ENCODE measurements at regions not wholly inside any gene's neighbourhood (a gene's known extent, or its start where the extent isn't known, plus 50 kb on each side); places are given as distances from the start of the nearest gene placed in this dataset.

- no peaks in the 10 kb centered on the region for H3K36me3 ChIP-seq (ENCODE audit: control insufficient read depth in 2 of 2, insufficient read depth in 1 of 2, low read length in 2 of 2)
- no peak for TF ChIP-seq ZNF426 (tag by site-specific recombination; IDR thresholded peaks at IDR 0.05)
- TF ChIP-seq ZNF596 (tag by site-specific recombination; IDR thresholded peaks at IDR 0.05), result no peak
- no peak for TF ChIP-seq ZNF433 (tag by site-specific recombination; IDR thresholded peaks at IDR 0.05; ENCODE audit: low read depth)
- no peak for TF ChIP-seq ZNF777 (tag by site-specific recombination; IDR thresholded peaks at IDR 0.05; ENCODE audit: borderline replicate concordance)
- TF ChIP-seq ZNF791 (tag by site-specific recombination; IDR thresholded peaks at IDR 0.05), result no peak
- ChIA-PET POLR2A (no interaction called here), CTCF (no interaction called here)
- no peaks in the 10 kb centered on the region for H3K9me3 ChIP-seq (ENCODE audit: control insufficient read depth, insufficient read depth, low read depth, low read length)
- H3K4me3 ChIP-seq (ENCODE audit: low read depth, low read length), result no peak overlapping the region
- H3K27ac ChIP-seq (ENCODE audit: extremely low read depth, low read depth, low read length), result no peak overlapping the region
- 0 out of 2 replicates have a peak, but pooled peaks cover 4% of the 10 kb centered on the region for H3K4me1 ChIP-seq (ENCODE audit: control insufficient read depth, insufficient read depth, low read length)
Measured at GRCh38 chr2:176409671-176410070, 140.4 kb downstream of the MTX2 start.

GRCh38 chr2:176412136-176412535 is 142.9 kb downstream of the MTX2 start:
- Histone ChIP-seq H3K4me1 (ENCODE audit: control insufficient read depth, insufficient read depth, low read length) (0 out of 2 replicates have a peak, but pooled peaks cover 4% of the 10 kb centered on the region), H3K27ac (ENCODE audit: extremely low read depth, low read depth, low read length) (no peak overlapping the region), H3K9me3 (ENCODE audit: control insufficient read depth, insufficient read depth, low read depth, low read length) (no peaks in the 10 kb centered on the region), H3K36me3 (ENCODE audit: control insufficient read depth in 2 of 2, insufficient read depth in 1 of 2, low read length in 2 of 2) (no peaks in the 10 kb centered on the region), H3K4me3 (ENCODE audit: low read depth, low read length) (no peak overlapping the region)
- ChIA-PET CTCF (interaction anchor here (0.6 kb wide), 1 partner anchor 409 kb away, joined by 3 read pairs; no protein-coding TSS in a partner anchor), POLR2A (no interaction called here)
- TF ChIP-seq ZNF837 (tag by site-specific recombination; IDR thresholded peaks at IDR 0.05), result no peak
- no peak for TF ChIP-seq HOXA7 (CRISPR knock-in tag; IDR thresholded peaks at IDR 0.05; ENCODE audit: borderline replicate concordance)
- no peak for TF ChIP-seq KLF9 (tag by site-specific recombination; IDR thresholded peaks at IDR 0.05; ENCODE audit: low read depth)

- ChIA-PET CTCF (no interaction called here), POLR2A (no interaction called here)
- no peaks in the 10 kb centered on the region for H3K4me1 ChIP-seq (ENCODE audit: control insufficient read depth, insufficient read depth, low read length)
- TF ChIP-seq ZBTB17 (tag by site-specific recombination; IDR thresholded peaks at IDR 0.05) (no peak), EGR2 (tag by site-specific recombination; IDR thresholded peaks at IDR 0.05; ENCODE audit: low read depth) (no peak), ZNF132 (tag by site-specific recombination; IDR thresholded peaks at IDR 0.05; ENCODE audit: borderline replicate concordance) (no peak)
- H3K36me3 ChIP-seq (ENCODE audit: control insufficient read depth in 2 of 2, insufficient read depth in 1 of 2, low read length in 2 of 2), result no peaks in the 10 kb centered on the region
- no peak overlapping the region for H3K4me3 ChIP-seq (ENCODE audit: low read depth, low read length)
- no peak overlapping the region for H3K27ac ChIP-seq (ENCODE audit: extremely low read depth, low read depth, low read length)
- no peaks in the 10 kb centered on the region for H3K9me3 ChIP-seq (ENCODE audit: control insufficient read depth, insufficient read depth, low read depth, low read length)
Measured at GRCh38 chr2:176413786-176414185, 144.5 kb downstream of the MTX2 start.

GRCh38 chr2:176414641-176415040 is 145.4 kb downstream of the MTX2 start:
- Histone ChIP-seq H3K4me3 (ENCODE audit: low read depth, low read length) (no peak overlapping the region), H3K4me1 (ENCODE audit: control insufficient read depth, insufficient read depth, low read length) (no peaks in the 10 kb centered on the region), H3K27ac (ENCODE audit: extremely low read depth, low read depth, low read length) (no peak overlapping the region), H3K9me3 (ENCODE audit: control insufficient read depth, insufficient read depth, low read depth, low read length) (no peaks in the 10 kb centered on the region), H3K36me3 (ENCODE audit: control insufficient read depth in 2 of 2, insufficient read depth in 1 of 2, low read length in 2 of 2) (no peaks in the 10 kb centered on the region)
- TF ChIP-seq ZNF24 (tag by site-specific recombination; IDR thresholded peaks at IDR 0.05), result no peak
- TF ChIP-seq ZNF785 (tag by site-specific recombination; IDR thresholded peaks at IDR 0.05), result no peak
- POLR2A ChIA-PET, result no interaction called here
- CTCF ChIA-PET, result no interaction called here

GRCh38 chr2:176415174-176415895 is 146.1 kb downstream of the MTX2 start:
- H3K4me1 ChIP-seq (ENCODE audit: control insufficient read depth, insufficient read depth, low read length), result no peaks in the 10 kb centered on the region
- no peaks in the 10 kb centered on the region for H3K9me3 ChIP-seq (ENCODE audit: control insufficient read depth, insufficient read depth, low read depth, low read length)
- no peaks in the 10 kb centered on the region for H3K36me3 ChIP-seq (ENCODE audit: control insufficient read depth in 2 of 2, insufficient read depth in 1 of 2, low read length in 2 of 2)
- no peak overlapping the region for H3K27ac ChIP-seq (ENCODE audit: extremely low read depth, low read depth, low read length)
- POLR2A ChIA-PET, result no interaction called here
- no peak overlapping the region for H3K4me3 ChIP-seq (ENCODE audit: low read depth, low read length)
- CTCF ChIA-PET, result no interaction called here
- TF ChIP-seq ZSCAN23 (tag by site-specific recombination; IDR thresholded peaks at IDR 0.05) (no peak), ZNF335 (tag by site-specific recombination; conservative IDR thresholded peaks at IDR 0.05) (no peak), ZBTB48 (tag by site-specific recombination; IDR thresholded peaks at IDR 0.05) (no peak), ZNF776 (tag by site-specific recombination; IDR thresholded peaks at IDR 0.05; ENCODE audit: borderline replicate concordance) (no peak), ZNF266 (tag by site-specific recombination; IDR thresholded peaks at IDR 0.05; ENCODE audit: low read depth) (no peak), ZNF837 (tag by site-specific recombination; IDR thresholded peaks at IDR 0.05) (no peak), ZNF138 (tag by site-specific recombination; IDR thresholded peaks at IDR 0.05; ENCODE audit: borderline replicate concordance) (no peak), ZNF621 (tag by site-specific recombination; IDR thresholded peaks at IDR 0.05) (no peak), ZBTB44 (tag by site-specific recombination; IDR thresholded peaks at IDR 0.05) (no peak), REPIN1 (tag by site-specific recombination; IDR thresholded peaks at IDR 0.05; ENCODE audit: low read depth) (no peak), YY1 (tag by site-specific recombination; IDR thresholded peaks at IDR 0.05) (no peak), ZNF248 (tag by site-specific recombination; IDR thresholded peaks at IDR 0.05) (no peak)
